ENCODE measurements at regions not wholly inside any gene's neighbourhood (a gene's known extent, or its start where the extent isn't known, plus 50 kb on each side); places are given as distances from the start of the nearest gene placed in this dataset.

DNA sequence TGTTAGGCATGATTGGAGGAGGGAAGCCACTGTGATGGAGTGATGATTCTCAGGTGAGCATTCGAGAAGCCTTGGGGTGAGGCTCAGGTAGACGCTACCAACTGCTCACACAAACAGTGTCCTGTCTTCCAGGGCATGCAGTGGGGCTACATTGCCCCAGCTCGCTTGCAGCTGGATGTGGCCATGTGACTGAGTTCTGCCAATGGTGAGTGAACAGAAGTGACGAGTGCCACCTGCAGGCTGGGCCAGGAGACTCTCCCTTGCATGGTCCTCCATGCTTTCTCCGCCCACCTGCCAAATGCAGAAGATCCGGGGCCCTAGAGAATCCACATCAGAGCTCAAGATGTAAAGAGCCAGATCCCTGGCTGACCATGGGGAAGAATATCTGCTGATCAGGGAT lies 195.9 kb downstream of the BCR start:
- peak; percentile 63 to 69 for DNase-seq

DNA sequence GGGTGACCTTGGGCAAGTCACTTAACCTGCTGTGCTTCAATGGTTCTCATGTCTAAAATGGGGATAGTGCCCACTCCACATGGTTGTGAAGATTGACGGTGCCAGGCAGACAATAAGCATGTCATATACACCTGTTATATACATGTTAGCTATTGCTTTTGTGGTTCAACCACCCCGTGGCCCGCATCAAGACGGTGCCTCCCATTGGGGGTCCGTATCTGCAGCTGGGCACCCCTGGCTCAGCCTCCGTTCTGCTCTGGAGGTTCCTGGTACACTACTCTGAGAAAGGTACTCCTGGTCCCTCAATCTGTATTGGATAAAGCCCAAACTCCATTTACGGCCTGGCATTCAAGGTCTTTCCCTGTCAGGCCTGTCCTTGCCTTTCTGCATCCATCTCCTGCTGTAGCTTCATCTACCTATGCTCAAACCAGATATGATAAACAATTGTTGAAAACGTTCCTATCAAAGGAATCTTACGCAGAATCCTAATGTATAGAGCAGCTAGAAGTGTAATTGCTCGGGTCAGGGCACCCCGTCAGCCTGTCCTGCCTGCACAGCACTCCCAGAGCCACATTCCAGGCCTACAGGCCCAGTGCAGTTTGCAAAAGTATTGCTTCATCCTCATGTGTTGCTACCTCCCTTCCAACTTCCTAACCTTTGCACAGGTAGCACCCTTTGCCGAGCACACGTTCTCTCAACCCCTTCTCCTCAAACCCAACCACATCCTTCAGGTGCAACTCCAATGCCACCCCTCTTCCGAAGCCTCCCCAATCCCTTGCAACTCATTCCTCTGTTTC lies 194.9 kb downstream of the BCR start:
- DNase-seq = no peak

DNA sequence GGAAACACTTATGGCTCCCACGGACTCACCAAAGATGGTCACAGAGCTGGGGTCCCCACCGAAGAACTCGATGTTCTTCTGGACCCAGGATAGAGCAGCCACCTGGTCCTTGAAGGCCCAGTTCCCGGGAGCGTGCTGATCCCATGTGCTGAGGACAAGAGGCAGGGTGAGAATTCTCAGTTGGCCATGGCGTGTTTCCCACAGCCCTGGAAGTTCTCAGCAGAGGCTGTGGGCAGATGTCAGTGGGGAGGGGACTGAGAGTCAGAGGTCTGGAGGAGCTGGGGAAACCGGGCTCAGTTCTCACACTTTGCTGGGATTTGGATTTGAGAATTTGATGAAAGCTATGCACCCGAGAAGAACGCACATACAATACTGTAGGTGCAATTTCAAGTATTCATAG lies 193.3 kb downstream of the BCR start:
- DNase-seq = no peak

- no peak for DNase-seq
These were observed 189.9 kb downstream of the BCR start for GRCh38 chr22:23370251-23370650.

DNA sequence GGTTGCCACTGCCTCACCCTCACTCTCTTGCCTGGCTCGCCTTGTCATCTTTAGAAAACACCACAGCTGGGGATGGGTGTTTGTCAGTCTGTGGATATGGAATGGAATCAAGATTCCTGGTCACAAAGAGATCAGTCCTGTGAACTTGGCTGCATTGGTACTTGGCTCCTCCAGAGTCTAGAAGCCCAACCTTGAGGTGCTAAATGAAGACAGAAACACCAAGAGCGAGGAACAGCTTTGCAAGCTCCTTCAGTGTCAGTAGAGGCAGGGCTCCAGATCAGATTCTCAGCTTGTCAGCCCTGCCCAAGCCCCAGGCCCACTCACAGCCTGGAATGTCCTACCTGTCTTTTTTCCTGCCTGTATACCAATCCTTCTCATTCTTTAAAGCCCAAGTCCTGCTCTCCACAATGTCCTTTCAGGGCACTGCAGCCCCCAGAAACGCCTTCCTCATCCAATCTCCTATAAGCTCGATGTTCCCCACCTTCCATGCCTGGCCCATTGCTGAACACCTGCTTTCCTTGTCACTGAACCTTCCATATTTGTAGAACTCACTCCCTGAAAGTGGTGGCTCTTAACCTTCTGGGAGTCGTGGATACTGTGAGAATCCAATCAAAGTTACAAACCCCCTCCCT lies 188.9 kb downstream of the BCR start:
- no peak for DNase-seq
